Muscle of back (tissue), 3 donors: ENCODE measurements at regions not wholly inside any gene's neighbourhood (a gene's known extent, or its start where the extent isn't known, plus 50 kb on each side); places are given as distances from the start of the nearest gene placed in this dataset.
"Not testable (repeated sequence)": the region's sequence is repeated elsewhere in the genome, so short reads cannot be mapped to it uniquely, and the experiment has no call there.

Source experiments
- DNase-seq, 3 donors: peaks; one replicate each; pipeline versions ENCODE4 v3.0.0 to v3.0.0-alpha.2; 2013

- no peak for DNase-seq
Observed at GRCh38 chr2:78710632-78711375, 314.7 kb upstream of the REG3G start.

GRCh38 chr2:78715293-78715692, 310.2 kb upstream of the REG3G start:
- no peak for DNase-seq

GRCh38 chr2:78718024-78718423, 307.5 kb upstream of the REG3G start:
- peak in 1 of 3 donors; percentile 6 for DNase-seq

- peak in 1 of 3 donors; percentile 33 for DNase-seq
Observed at GRCh38 chr2:78718473-78718872, 307.0 kb upstream of the REG3G start.

GRCh38 chr2:78721355-78722033, 304.0 kb upstream of the REG3G start:
- no peak for DNase-seq

GRCh38 chr2:78734221-78734620, 291.3 kb upstream of the REG3G start:
- DNase-seq: no peak

GRCh38 chr2:78739282-78739681, 286.2 kb upstream of the REG3G start:
- DNase-seq: no peak

- DNase-seq: no peak
Observed at GRCh38 chr2:78749638-78750037, 275.9 kb upstream of the REG3G start.

- DNase-seq: no peak
Observed at GRCh38 chr2:78750219-78750618, 275.3 kb upstream of the REG3G start.

- DNase-seq: no peak
Observed at GRCh38 chr2:78754930-78755329, 270.6 kb upstream of the REG3G start.

GRCh38 chr2:78757191-78757590, 268.3 kb upstream of the REG3G start:
- DNase-seq: no peak

- DNase-seq: peak in 1 of 3 donors; percentile 19
Observed at GRCh38 chr2:78757640-78758039, 267.9 kb upstream of the REG3G start.

GRCh38 chr2:78758765-78759164, 266.7 kb upstream of the REG3G start:
- not testable (repeated sequence) for DNase-seq

GRCh38 chr2:78766459-78766858, 259.0 kb upstream of the REG3G start:
- no peak for DNase-seq

- DNase-seq: peak in 1 of 3 donors; percentile 34
Observed at GRCh38 chr2:78768016-78768415, 257.5 kb upstream of the REG3G start.

- DNase-seq: no peak
Observed at GRCh38 chr2:78775291-78775690, 250.2 kb upstream of the REG3G start.

- DNase-seq: no peak
Observed at GRCh38 chr2:78778756-78779510, 246.6 kb upstream of the REG3G start.

GRCh38 chr2:78779761-78780160, 245.7 kb upstream of the REG3G start:
- peak; percentile 38 to 76 (median 53) for DNase-seq

- DNase-seq: peak; percentile 52 to 80 (median 64)
Observed at GRCh38 chr2:78780256-78780655, 245.2 kb upstream of the REG3G start.

GRCh38 chr2:78780864-78781583, 244.5 kb upstream of the REG3G start:
- peak in 1 of 3 donors; percentile 18 for DNase-seq

GRCh38 chr2:78782196-78782595, 243.3 kb upstream of the REG3G start:
- no peak for DNase-seq
